SK-N-SH (cell line): ENCODE measurements at regions not wholly inside any gene's neighbourhood (a gene's known extent, or its start where the extent isn't known, plus 50 kb on each side); places are given as distances from the start of the nearest gene placed in this dataset.

Experiments used
- CTCF ChIA-PET: fragments of 300-600, 350-600 bp; formaldehyde crosslinking; extraction: SDS; loops from one replicate; lab custom pipeline; 2021; lab: Yijun Ruan, JAX
- POLR2A ChIA-PET: fragments of 350-600 bp; sonication (Branson Sonifier 250); formaldehyde crosslinking; extraction: SDS; loops from one replicate; lab custom pipeline; 2020; ENCODE audit warnings: antibody characterized with exemption, inconsistent platforms; lab: Yijun Ruan, JAX
- DNase-seq: peaks from one replicate; pipeline ENCODE4 v3.0.0; 2012
- H2AFZ ChIP-seq: fragments of 200-600 bp; sonication (generic); 2 replicates; pipeline ENCODE4 v1.8.1; 2016; ENCODE audit warnings: antibody characterized with exemption, mild to moderate bottlenecking, low read depth
- H3F3A ChIP-seq: fragments of 200-600 bp; sonication (generic); replicated peaks from 2 replicates; pipeline ENCODE3; 2016; ENCODE audit warnings: antibody characterized with exemption, mild to moderate bottlenecking; ENCODE audit not compliant: insufficient read depth
- H3K27ac ChIP-seq, 2 experiments: fragments of 200-500 bp in 1 of 2; fragments of 200-600 bp in 1 of 2; sonication (Bioruptor generic) in 1 of 2; sonication (generic), shearing (Covaris generic) in 1 of 2; 2 replicates each; pipeline versions ENCODE4 v1.5.1 to v1.6.1; 2014 to 2016; ENCODE audit warnings: low read depth in 2 of 2, inconsistent platforms in 1 of 2, low read length in 1 of 2, mild to moderate bottlenecking in 1 of 2, mixed read lengths in 1 of 2
- H3K27me3 ChIP-seq: fragments of 200-600 bp; sonication (generic), shearing (Covaris generic); 2 replicates; pipeline ENCODE4 v1.6.1; 2016; ENCODE audit warnings: mixed run types; ENCODE audit not compliant: insufficient read depth
- H3K36me3 ChIP-seq, 2 experiments: fragments of 200-500 bp in 1 of 2; fragments of 200-600 bp in 1 of 2; sonication (Bioruptor generic) in 1 of 2; sonication (generic) in 1 of 2; replicated peaks in 1 of 2; 2 replicates each; pipeline versions ENCODE3 to v1.5.1; 2014 to 2016; ENCODE audit warnings: low read length in 1 of 2, mild to moderate bottlenecking in 1 of 2; ENCODE audit not compliant: insufficient read depth in 2 of 2, control insufficient read depth in 1 of 2
- H3K4me1 ChIP-seq, 2 experiments: fragments of 200-500 bp in 1 of 2; fragments of 200-600 bp in 1 of 2; sonication (Bioruptor generic) in 1 of 2; sonication (generic), shearing (Covaris generic) in 1 of 2; 2 replicates each; pipeline versions ENCODE4 v1.5.1 to v1.6.1; 2014 to 2016; ENCODE audit warnings: low read depth in 1 of 2, low read length in 1 of 2, mixed run types in 1 of 2; ENCODE audit not compliant: insufficient read depth in 2 of 2, control insufficient read depth in 1 of 2
- H3K4me2 ChIP-seq: fragments of 200-600 bp; sonication (generic), shearing (Covaris generic); 2 replicates; pipeline ENCODE4 v1.6.1; 2017; ENCODE audit warnings: mixed run types
- H3K4me3 ChIP-seq, 2 experiments: fragments of 200-500 bp in 1 of 2; fragments of 200-600 bp in 1 of 2; sonication (Bioruptor generic) in 1 of 2; sonication (generic), shearing (Covaris generic) in 1 of 2; 2 replicates each; pipeline versions ENCODE4 v1.5.1 to v1.8.1; 2014 to 2016; ENCODE audit warnings: low read depth in 2 of 2, inconsistent platforms in 1 of 2, low read length in 1 of 2, mild to moderate bottlenecking in 1 of 2, mixed read lengths in 1 of 2, moderate library complexity in 1 of 2
- H3K79me2 ChIP-seq: fragments of 200-600 bp; sonication (generic); 2 replicates; pipeline ENCODE4 v1.8.1; 2017; ENCODE audit warnings: mild to moderate bottlenecking; ENCODE audit not compliant: insufficient read depth
- H3K9ac ChIP-seq: fragments of 200-600 bp; sonication (generic); 2 replicates; pipeline ENCODE4 v1.6.1; 2017; ENCODE audit warnings: mixed run types
- H3K9me2 ChIP-seq: fragments of 200-600 bp; sonication (generic); 2 replicates; pipeline ENCODE4 v1.6.1; 2017; ENCODE audit warnings: mixed run types
- H3K9me3 ChIP-seq: fragments of 200-600 bp; sonication (generic); 2 replicates; pipeline ENCODE4 v1.6.1; 2017; ENCODE audit warnings: mixed run types, mild to moderate bottlenecking, moderate library complexity
- H4K20me1 ChIP-seq: fragments of 200-600 bp; sonication (generic); 2 replicates; pipeline ENCODE4 v1.6.1; 2017; ENCODE audit warnings: mild to moderate bottlenecking, mixed run types; ENCODE audit not compliant: insufficient read depth
- ELF1 ChIP-seq: IDR thresholded peaks from 2 replicates; pipeline ENCODE4 v1.4.0; 2012
- GABPA ChIP-seq: IDR thresholded peaks from 2 replicates; pipeline ENCODE4 v1.4.0; 2012; ENCODE audit warnings: low read depth, mild to moderate bottlenecking
- MEF2A ChIP-seq: IDR thresholded peaks from 2 replicates; pipeline ENCODE4 v1.4.0; 2012; ENCODE audit warnings: low read depth, borderline replicate concordance
- RAD21 ChIP-seq: IDR thresholded peaks from 2 replicates; pipeline ENCODE4 v1.6.1; 2012; ENCODE audit warnings: mild to moderate bottlenecking, low read length
- SIN3A ChIP-seq: IDR thresholded peaks from 2 replicates; pipeline ENCODE4 v1.6.1; 2012; ENCODE audit warnings: low read depth, mild to moderate bottlenecking, low read length, moderate library complexity, borderline replicate concordance
- TAF1 ChIP-seq: IDR thresholded peaks from 2 replicates; pipeline ENCODE4 v1.6.1; 2012; ENCODE audit warnings: low read depth, mild to moderate bottlenecking, low read length, moderate library complexity, borderline replicate concordance
- TEAD4 ChIP-seq: IDR thresholded peaks from 2 replicates; pipeline ENCODE4 v1.4.0; 2012; ENCODE audit warnings: mild to moderate bottlenecking, borderline replicate concordance; ENCODE audit not compliant: insufficient read depth
- YY1 ChIP-seq: IDR thresholded peaks from 2 replicates; pipeline ENCODE4 v1.4.0; 2012; ENCODE audit warnings: low read depth, mild to moderate bottlenecking
- WGBS: methylation state at CpG from one replicate; pipeline ENCODE4 v1.1.6; 2017; ENCODE audit warnings: low lambda C conversion rate; 5-methylcytosine and 5-hydroxymethylcytosine counted together
- TF ChIP-seq, protein P1 (sequence below): IDR thresholded peaks from 2 replicates; pipeline ENCODE4 v1.6.1; 2012; ENCODE audit warnings: mild to moderate bottlenecking, low read depth, low read length, moderate library complexity

DNA sequence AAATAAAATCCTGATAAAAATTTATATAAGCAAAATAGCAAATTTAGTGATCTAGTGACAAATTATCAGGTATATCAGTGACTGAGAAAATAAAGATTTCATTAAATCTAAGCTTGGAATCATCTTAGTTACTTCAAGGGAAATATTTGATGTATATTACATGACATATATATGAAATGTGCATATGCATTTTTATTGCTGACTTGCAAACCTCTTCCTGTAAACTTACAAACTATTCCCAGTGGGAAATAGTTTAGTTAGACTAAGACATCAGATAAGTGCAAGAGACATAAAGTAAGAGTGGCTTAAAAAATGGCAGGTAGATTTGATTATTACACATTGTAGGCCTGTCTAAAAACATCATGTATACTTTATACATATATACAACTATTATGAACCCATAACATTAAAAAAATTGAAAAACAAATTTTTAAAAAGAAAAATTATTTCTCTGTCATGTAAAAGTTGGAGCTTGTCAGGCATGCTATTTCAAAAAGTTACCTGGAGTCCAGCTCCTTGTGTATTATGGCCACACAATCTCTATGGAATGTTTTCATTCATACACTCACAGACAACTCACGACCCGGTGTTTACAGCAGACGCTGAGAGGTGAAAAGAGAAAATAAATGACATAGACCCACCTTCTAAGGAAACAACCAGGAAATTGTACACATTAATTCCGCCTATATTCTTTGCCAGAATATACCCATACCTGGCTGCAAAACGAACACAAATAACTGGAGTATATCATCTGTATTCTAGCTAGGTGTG, 724.5 kb downstream of the SLITRK6 start:
- no peak for TF ChIP-seq YY1
- TF ChIP-seq, protein P1, sequence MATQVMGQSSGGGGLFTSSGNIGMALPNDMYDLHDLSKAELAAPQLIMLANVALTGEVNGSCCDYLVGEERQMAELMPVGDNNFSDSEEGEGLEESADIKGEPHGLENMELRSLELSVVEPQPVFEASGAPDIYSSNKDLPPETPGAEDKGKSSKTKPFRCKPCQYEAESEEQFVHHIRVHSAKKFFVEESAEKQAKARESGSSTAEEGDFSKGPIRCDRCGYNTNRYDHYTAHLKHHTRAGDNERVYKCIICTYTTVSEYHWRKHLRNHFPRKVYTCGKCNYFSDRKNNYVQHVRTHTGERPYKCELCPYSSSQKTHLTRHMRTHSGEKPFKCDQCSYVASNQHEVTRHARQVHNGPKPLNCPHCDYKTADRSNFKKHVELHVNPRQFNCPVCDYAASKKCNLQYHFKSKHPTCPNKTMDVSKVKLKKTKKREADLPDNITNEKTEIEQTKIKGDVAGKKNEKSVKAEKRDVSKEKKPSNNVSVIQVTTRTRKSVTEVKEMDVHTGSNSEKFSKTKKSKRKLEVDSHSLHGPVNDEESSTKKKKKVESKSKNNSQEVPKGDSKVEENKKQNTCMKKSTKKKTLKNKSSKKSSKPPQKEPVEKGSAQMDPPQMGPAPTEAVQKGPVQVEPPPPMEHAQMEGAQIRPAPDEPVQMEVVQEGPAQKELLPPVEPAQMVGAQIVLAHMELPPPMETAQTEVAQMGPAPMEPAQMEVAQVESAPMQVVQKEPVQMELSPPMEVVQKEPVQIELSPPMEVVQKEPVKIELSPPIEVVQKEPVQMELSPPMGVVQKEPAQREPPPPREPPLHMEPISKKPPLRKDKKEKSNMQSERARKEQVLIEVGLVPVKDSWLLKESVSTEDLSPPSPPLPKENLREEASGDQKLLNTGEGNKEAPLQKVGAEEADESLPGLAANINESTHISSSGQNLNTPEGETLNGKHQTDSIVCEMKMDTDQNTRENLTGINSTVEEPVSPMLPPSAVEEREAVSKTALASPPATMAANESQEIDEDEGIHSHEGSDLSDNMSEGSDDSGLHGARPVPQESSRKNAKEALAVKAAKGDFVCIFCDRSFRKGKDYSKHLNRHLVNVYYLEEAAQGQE: no peak
- TF ChIP-seq ELF1: no peak
- no peak for TF ChIP-seq SIN3A
- TF ChIP-seq TAF1: no peak
- WGBS: 87% methylated on average over 5 of the region's 5 CpGs
- no peaks in the 10 kb centered on the region; a peak in 2 of 4 replicates for H3K4me1 ChIP-seq

GRCh38 chr13:85068231-85068630, 731.0 kb downstream of the SLITRK6 start:
- Histone ChIP-seq H3K79me2 (no peaks in the 10 kb centered on the region), H2AFZ (no peak overlapping the region), H3K27me3 (no peaks in the 10 kb centered on the region), H3K4me1 (no peaks in the 10 kb centered on the region), H3K4me3 (no peak overlapping the region), H3K36me3 (no peaks in the 10 kb centered on the region), H3K4me2 (no peak overlapping the region), H3K9me3 (no peaks in the 10 kb centered on the region), H3K9me2 (no peaks in the 10 kb centered on the region)
- POLR2A ChIA-PET: no interaction called here
- no peak for DNase-seq
- CTCF ChIA-PET: no interaction called here
- WGBS: 90% methylated on average over 3 of the region's 3 CpGs
- no peak for TF ChIP-seq MEF2A
- no peak for TF ChIP-seq RAD21
- TF ChIP-seq TEAD4: no peak
- TF ChIP-seq GABPA: no peak
- TF ChIP-seq, all 33 proteins: peak for 0
- no peaks in the 10 kb centered on the region for H3F3A ChIP-seq
- no peaks in the 10 kb centered on the region for H4K20me1 ChIP-seq
- H3K27ac ChIP-seq: no peak overlapping the region
- no peak overlapping the region for H3K9ac ChIP-seq

More for the DNA sequence above, 724.5 kb downstream of the SLITRK6 start:
- peak overlapping the region; percentile 13; the same call in 1 of the 2 replicates for H2AFZ ChIP-seq
- H3K27ac ChIP-seq: no peak overlapping the region
- H3F3A ChIP-seq: no peaks in the 10 kb centered on the region
- H3K79me2 ChIP-seq: no peaks in the 10 kb centered on the region
- DNase-seq: no peak
- no peaks in the 10 kb centered on the region for H4K20me1 ChIP-seq
- no peaks in the 10 kb centered on the region for H3K27me3 ChIP-seq
- no peaks in the 10 kb centered on the region for H3K36me3 ChIP-seq
- no peak overlapping the region for H3K4me2 ChIP-seq
- ChIA-PET POLR2A (no interaction called here), CTCF (interaction anchor here (1.5 kb wide), 1 partner anchor 9 kb away, joined by 3 read pairs; no protein-coding TSS in a partner anchor)
- no peaks in the 10 kb centered on the region for H3K9me2 ChIP-seq
- no peak overlapping the region for H3K9ac ChIP-seq
- no peak overlapping the region for H3K4me3 ChIP-seq
- H3K9me3 ChIP-seq: no peaks in the 10 kb centered on the region
